Stimulated activated effector memory CD8-positive, alpha-beta T cell treated with anti-CD3 and anti-CD28 coated beads, Interleukin-12 subunit alpha, Interleukin-12 subunit beta, amount 100 ng/mL, for 72 hours (primary cell): ENCODE measurements at regions not wholly inside any gene's neighbourhood (a gene's known extent, or its start where the extent isn't known, plus 50 kb on each side); places are given as distances from the start of the nearest gene placed in this dataset.

Experiments
- ATAC-seq: fragments of 150-1000 bp; cut with Tn5 transposase; 2 replicates; pipeline ENCODE4 v1.10.0; 2021
- DNase-seq, 2 donors: peaks; one replicate each; pipeline ENCODE4 v3.0.0; 2021 to 2022; ENCODE audit warnings: low spot score in 2 of 2
- H3K27ac Mint-ChIP-seq: one replicate; pipeline ENCODE4 v1.8.0; 2022; ENCODE audit warnings: mild to moderate bottlenecking, mixed read lengths
- H3K36me3 Mint-ChIP-seq: one replicate; pipeline ENCODE4 v1.8.0; 2022; ENCODE audit warnings: mild to moderate bottlenecking, mixed read lengths
- H3K4me1 Mint-ChIP-seq: one replicate; pipeline ENCODE4 v1.8.0; 2022; ENCODE audit warnings: mixed read lengths
- H3K4me3 Mint-ChIP-seq: one replicate; pipeline ENCODE4 v1.8.0; 2022; ENCODE audit warnings: mild to moderate bottlenecking, mixed read lengths
- H3K9me3 Mint-ChIP-seq: one replicate; pipeline ENCODE4 v1.8.0; 2022; ENCODE audit warnings: mixed read lengths

DNA sequence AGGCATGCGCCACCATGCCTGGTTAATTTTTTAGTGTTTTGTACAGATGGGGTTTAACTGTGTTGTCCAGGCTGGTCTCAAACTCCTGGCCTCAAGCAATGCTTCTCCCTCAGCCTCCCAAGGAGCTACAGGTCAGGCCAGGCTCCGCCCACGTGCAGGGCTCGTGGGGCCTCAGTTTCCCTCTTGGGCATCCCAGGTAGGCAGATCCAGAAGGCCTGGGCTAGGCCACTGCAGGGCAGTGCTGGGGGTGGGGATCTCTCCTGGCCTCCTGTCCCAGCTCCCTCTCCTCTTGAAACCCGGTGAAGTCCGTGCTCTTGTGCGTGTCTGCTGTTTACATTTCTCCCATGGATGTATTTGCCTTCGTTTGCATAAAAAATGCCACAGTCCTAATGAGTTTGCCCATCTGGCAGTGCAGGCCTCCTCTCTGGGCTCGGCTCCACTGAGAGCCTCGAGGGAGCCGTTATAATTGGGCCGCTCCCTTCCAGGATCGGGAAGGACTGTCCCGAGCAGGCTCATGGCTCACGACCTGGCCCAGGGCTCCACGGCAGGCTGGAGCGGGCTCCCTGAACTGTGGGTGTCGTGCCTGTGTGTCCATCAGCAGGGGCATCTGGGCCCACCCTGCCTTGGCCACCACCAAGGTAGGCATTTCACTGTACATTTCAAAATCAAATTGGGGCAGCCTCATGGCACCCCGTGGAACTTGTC, 52.6 kb upstream of the RUFY1 start:
- Mint-ChIP-seq H3K36me3 (no peaks in the 10 kb centered on the region), H3K9me3 (no peaks in the 10 kb centered on the region), H3K27ac (no peak overlapping the region), H3K4me3 (no peak overlapping the region), H3K4me1 (no peaks in the 10 kb centered on the region)
- ATAC-seq (no peak), DNase-seq (no peak)

DNA sequence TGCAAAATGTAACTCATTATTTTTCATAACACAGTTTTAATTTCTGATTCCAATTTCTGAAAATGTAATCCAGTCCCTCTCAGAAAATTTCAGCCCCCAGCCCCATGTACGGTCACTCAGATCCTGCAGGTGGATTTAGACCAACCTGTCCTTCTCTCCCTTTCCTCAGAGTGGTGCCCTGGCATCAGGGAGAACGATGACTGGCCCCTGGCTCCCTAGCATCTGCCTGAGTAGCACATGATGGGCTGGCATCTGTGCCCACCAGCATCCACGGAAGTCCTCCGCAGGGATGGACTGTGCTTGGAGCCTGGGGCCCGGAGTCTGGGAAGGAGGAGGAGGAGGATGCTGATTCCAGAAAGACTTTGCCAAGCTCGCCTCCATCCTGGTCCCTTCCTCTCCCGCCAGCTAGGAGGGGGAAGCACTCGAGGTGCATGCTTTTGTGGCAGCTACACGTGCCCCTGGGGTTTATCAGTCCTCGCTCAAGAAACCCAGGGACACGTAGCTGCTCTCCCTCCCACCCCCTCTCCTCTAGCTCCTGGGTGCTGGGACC, 54.4 kb upstream of the RUFY1 start:
- H3K4me1 Mint-ChIP-seq, result no peaks in the 10 kb centered on the region
- H3K9me3 Mint-ChIP-seq, result no peaks in the 10 kb centered on the region
- ATAC-seq (no peak), DNase-seq (no peak)
- no peaks in the 10 kb centered on the region for H3K36me3 Mint-ChIP-seq
- H3K4me3 Mint-ChIP-seq, result no peak overlapping the region
- no peak overlapping the region for H3K27ac Mint-ChIP-seq

DNA sequence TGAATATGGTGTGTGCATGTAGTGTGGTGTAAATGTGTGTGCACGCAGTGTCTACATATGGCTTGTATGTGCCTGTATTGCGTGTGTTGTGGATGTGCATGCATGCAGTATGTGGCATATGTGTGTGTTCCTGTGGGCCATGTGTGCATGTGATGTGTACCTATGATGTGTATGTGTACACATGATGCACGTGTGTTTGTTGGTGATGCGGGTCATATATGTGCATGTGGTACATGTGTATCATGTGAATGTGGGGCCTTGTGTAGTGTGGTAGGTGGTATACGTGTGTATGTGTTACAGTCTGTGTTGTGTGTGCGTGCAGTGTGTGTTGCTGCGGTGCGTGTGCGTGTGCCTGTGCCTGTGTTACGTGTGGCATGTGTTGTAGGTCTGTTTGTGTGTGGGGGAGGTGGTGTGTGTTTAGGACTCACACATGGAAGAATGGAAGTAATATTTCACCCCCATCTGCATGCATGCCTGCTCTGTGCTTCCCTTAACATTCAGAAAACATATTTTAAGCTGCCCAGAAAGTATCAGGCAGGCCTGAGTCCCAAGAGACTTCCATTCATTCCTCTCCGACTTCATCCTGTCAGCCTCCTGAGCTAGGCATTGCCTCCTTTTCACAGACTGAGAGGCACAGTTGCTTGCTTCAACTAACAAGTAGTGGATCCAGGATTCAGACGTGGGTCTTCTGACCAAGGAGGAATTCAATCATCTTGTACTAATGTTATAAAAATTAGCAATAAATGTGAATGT, 55.4 kb upstream of the RUFY1 start:
- Mint-ChIP-seq H3K36me3 (no peaks in the 10 kb centered on the region), H3K27ac (no peak overlapping the region), H3K4me1 (no peaks in the 10 kb centered on the region), H3K4me3 (no peak overlapping the region), H3K9me3 (no peaks in the 10 kb centered on the region)
- ATAC-seq (no peak), DNase-seq (no peak)

DNA sequence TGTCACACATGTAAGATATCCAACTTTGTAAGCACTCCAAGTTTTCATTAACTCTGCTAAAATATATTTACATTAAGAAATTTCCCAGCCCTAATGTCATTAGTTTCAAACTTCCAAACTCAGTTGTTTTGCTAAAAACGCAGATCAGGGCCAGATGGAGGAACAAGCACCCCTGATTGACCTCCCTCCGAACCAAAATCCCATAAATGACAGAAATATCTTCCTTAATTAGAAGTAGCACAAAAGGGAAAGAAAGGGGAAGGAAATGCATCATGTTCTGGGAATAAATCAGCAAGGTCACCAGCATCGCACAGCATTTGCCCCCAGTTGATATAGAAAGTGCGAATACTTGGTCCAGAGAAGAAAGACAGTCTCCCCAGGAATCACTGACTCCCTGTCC, 61.4 kb upstream of the RUFY1 start:
- H3K9me3 Mint-ChIP-seq, result no peaks in the 10 kb centered on the region
- no peaks in the 10 kb centered on the region for H3K36me3 Mint-ChIP-seq
- DNase-seq (no peak), ATAC-seq (no peak)
- H3K4me3 Mint-ChIP-seq, result no peak overlapping the region
- no peak overlapping the region for H3K27ac Mint-ChIP-seq
- H3K4me1 Mint-ChIP-seq, result no peaks in the 10 kb centered on the region

DNA sequence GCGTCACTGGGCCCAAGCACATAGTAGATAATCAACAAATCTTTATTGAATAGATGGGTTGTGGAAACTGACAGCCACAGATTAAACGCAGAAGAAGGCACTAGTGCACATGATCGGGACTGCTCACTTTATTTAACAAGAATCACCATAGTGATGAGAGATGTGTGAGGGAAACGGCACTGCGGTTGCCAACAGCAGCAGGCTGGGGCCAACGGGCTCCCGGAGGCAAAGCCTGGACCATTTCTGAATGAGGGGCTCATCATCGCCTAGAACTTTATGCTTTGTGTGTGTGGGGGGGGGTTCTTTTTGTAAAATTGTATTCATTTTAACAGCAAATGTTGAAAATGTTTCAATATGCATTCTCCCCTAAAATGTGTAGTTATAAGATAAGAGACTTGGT, 61.9 kb upstream of the RUFY1 start:
- DNase-seq, result no peak
- Mint-ChIP-seq H3K4me1 (no peaks in the 10 kb centered on the region), H3K4me3 (no peak overlapping the region), H3K9me3 (no peaks in the 10 kb centered on the region), H3K36me3 (no peaks in the 10 kb centered on the region), H3K27ac (no peak overlapping the region)
- no peak for ATAC-seq

DNA sequence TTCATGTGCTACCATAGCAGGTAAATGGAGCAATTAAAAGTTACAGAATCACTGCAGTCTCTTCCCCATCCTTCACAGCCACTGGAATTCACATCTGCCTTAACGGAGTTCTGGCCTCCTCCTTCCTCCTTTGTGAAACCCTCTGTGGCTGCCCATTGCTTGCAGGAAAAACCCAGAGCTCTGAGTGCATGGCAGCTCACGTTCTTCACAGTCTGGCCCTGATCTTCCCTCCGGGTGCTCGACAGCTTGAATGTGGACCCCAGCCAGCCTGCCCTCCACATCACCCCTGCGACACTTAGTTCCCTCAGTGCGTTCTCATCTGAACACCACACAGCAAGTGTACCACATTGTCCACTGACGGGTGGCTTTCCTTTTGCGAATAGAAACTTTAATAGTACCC, 63.2 kb upstream of the RUFY1 start:
- ATAC-seq, result no peak
- no peak overlapping the region for H3K27ac Mint-ChIP-seq
- no peak overlapping the region for H3K4me3 Mint-ChIP-seq
- H3K4me1 Mint-ChIP-seq, result no peaks in the 10 kb centered on the region
- H3K36me3 Mint-ChIP-seq, result no peaks in the 10 kb centered on the region
- no peaks in the 10 kb centered on the region for H3K9me3 Mint-ChIP-seq
- no peak for DNase-seq

DNA sequence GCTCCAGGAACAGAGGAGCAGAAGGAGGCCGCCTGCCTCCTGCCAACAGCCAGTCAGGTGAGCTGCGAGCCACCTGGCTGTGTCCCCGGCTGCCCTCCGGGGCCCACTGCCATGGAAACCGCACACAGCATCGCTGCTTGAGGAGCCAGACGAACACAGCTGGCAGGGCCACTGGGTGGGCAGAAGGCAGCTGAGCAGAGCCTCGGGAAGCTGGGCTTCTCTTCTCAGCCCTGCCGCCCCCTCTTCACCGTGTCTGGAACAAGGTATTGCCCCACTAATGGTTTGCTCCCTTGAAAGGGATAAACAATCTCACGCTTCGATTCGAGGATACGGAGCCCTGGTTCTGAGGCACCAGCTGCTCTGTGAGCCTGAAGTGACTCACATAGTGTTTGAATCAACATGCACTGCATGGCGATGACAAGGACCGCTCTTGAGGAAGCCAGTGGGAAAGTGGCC, 63.7 kb upstream of the RUFY1 start:
- no peaks in the 10 kb centered on the region for H3K4me1 Mint-ChIP-seq
- no peak for DNase-seq

DNA sequence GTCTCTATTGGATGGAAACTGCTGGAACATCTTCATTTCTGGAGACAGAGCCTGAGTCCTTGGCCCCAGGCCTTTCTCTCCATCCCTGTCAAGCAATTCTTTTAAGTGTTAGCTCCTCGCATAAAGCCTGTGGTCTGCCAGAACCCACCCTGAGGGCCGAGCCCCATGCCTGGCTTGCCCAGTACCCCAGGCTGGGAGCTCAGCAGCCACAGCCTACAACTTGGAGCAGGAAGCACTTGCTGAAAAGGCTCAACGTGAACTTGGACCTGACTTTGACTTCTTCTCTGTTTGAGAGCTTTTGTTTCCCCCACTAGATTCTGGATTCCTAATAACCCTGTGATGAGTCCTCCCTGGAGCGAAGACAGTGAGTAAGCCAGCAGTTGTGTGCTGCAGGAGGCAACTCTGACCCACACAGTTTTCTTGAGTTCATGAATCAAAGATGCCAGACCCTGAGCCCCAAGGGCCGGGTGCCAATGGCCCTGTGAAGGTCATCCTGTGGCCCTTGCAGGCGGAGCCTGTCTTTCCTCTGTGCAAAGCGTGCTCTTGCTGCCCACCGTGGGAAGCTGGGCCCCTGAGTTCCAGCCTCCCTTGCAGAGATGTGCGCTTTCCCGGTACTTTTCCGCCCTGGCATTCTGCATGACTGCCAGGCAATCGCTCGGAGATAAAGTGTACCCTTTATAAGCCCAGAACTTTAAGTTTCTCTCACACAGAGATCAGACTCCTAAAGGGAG, 64.3 kb upstream of the RUFY1 start:
- DNase-seq (no peak), ATAC-seq (no peak)
- Mint-ChIP-seq H3K36me3 (no peaks in the 10 kb centered on the region), H3K4me1 (no peaks in the 10 kb centered on the region), H3K9me3 (no peaks in the 10 kb centered on the region), H3K4me3 (no peak overlapping the region), H3K27ac (no peak overlapping the region)

More for the DNA sequence above, 63.7 kb upstream of the RUFY1 start:
- no peak overlapping the region for H3K4me3 Mint-ChIP-seq
- H3K9me3 Mint-ChIP-seq, result no peaks in the 10 kb centered on the region
- no peak for ATAC-seq
- H3K36me3 Mint-ChIP-seq, result no peaks in the 10 kb centered on the region
- H3K27ac Mint-ChIP-seq, result no peak overlapping the region

DNA sequence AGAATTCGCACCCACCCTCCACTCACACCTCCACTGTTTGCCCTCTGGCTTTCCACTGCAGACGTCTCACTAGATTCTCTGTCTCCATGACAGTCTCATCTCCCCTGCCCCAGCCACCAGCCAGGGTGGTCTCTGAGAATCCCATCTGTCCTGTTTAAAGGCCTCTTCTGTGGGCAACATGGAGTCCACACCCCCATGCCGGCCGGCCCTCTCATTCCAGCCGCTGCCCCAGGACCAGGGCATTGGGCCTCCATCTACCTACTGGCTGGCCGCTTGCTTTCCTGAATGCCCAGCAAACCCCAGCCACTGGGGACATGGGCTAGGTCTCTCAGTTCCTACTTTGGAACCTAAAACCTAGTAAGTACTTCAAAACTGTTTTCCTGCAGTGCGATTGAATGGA, 65.6 kb upstream of the RUFY1 start:
- DNase-seq (no peak), ATAC-seq (no peak)
- Mint-ChIP-seq H3K27ac (no peak overlapping the region), H3K4me1 (no peaks in the 10 kb centered on the region), H3K4me3 (no peak overlapping the region), H3K36me3 (no peaks in the 10 kb centered on the region), H3K9me3 (no peaks in the 10 kb centered on the region)

DNA sequence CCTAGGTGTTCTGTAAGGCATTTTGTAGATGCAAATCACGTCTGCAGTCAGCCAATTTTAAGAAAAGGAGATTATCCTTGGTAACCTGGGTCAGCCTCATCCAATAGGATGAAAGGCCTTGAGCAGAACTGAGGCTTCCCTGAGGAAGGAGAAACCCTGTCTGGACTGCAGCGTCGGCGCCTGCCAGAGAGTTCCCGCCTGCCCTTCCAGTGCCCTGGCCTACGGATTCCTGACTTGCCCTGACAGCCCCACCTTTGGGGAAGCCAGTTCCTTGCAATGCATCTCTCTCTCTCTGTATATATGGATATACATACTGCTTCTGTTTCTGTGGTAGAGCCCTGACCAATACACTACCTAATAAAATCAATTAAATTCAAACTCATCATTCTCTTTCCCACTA, 66.2 kb upstream of the RUFY1 start:
- no peaks in the 10 kb centered on the region for H3K9me3 Mint-ChIP-seq

DNA sequence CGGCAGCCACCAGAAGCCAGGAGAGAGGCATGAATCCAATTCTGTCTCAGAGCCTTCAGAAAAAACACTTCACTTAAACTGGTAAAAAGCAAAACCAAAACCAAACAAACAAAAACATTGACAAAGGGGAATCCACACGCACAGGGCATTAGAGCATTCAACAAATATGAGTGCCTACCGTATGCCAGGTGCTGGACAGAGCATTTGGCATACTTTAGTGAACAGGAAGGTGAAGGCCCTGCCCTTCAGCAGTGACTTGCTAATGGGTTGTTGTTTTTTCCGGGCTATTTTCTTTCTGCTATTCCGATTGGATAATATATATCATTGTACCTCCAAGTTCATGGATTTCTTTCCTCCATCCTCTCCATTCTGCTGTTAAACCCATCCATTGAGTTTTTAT, 71.7 kb upstream of the RUFY1 start:
- H3K4me1 Mint-ChIP-seq, result no peaks in the 10 kb centered on the region
- no peaks in the 10 kb centered on the region for H3K9me3 Mint-ChIP-seq
- no peak overlapping the region for H3K27ac Mint-ChIP-seq

More for the DNA sequence above, 66.2 kb upstream of the RUFY1 start:
- Mint-ChIP-seq H3K36me3 (no peaks in the 10 kb centered on the region), H3K27ac (no peak overlapping the region), H3K4me1 (no peaks in the 10 kb centered on the region), H3K4me3 (no peak overlapping the region)
- ATAC-seq (no peak), DNase-seq (no peak)

DNA sequence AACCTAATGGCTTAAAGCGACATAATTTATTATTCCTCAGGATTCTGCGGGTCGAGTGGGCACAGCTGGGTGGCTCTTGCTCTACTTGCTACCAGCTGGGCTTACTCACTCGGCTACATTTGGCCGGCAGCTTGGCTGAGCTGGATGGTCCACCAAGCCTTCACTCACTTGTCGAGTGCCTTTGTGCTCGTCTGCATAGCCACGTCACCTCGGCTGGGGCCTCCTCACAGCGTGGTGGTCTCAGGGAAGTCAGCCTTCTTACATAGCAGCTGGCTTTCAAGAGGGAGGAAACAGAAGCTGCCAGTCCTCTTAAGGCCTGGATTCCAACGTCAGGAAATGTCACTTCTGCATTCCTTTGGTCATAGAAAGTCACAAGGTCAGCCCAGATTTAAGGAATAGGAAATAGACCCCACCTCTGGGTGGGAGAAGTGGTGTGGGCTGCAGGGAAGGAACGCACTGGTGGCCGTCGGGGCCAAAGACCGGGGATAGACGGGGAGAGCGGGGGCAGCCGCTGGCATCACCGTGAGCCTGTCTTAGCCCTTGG, 75.1 kb upstream of the RUFY1 start:
- no peaks in the 10 kb centered on the region for H3K4me1 Mint-ChIP-seq
- H3K4me3 Mint-ChIP-seq, result no peak overlapping the region
- no peaks in the 10 kb centered on the region for H3K36me3 Mint-ChIP-seq
- DNase-seq (no peak), ATAC-seq (no peak)
- no peak overlapping the region for H3K27ac Mint-ChIP-seq
- H3K9me3 Mint-ChIP-seq, result no peaks in the 10 kb centered on the region

More for the DNA sequence above, 71.7 kb upstream of the RUFY1 start:
- no peak overlapping the region for H3K4me3 Mint-ChIP-seq
- ATAC-seq (no peak), DNase-seq (no peak)
- no peaks in the 10 kb centered on the region for H3K36me3 Mint-ChIP-seq

DNA sequence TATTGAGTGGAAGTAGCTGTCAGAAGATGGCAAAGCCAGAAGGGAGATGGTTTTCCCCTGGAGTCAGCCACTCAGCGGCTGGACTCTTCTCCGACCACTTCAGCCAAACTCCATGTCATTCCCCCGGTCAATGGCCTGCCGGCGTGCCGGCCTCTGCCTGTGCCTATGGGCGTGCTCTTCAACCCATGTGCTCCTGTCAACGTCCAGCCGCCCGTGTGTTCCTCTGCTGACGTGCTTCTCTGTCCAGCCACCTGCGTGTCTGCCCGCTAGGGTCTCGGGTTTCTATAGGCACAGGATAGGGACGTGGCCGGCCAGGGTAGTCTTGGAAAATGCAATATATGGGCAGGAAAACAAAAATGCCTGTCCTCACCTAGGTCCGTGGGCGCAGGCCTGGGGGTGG, 77.7 kb upstream of the RUFY1 start:
- ATAC-seq (no peak), DNase-seq (no peak)
- H3K4me3 Mint-ChIP-seq, result no peak overlapping the region
- H3K9me3 Mint-ChIP-seq, result no peaks in the 10 kb centered on the region
- no peaks in the 10 kb centered on the region for H3K4me1 Mint-ChIP-seq
- H3K27ac Mint-ChIP-seq, result no peak overlapping the region
- H3K36me3 Mint-ChIP-seq, result no peaks in the 10 kb centered on the region

DNA sequence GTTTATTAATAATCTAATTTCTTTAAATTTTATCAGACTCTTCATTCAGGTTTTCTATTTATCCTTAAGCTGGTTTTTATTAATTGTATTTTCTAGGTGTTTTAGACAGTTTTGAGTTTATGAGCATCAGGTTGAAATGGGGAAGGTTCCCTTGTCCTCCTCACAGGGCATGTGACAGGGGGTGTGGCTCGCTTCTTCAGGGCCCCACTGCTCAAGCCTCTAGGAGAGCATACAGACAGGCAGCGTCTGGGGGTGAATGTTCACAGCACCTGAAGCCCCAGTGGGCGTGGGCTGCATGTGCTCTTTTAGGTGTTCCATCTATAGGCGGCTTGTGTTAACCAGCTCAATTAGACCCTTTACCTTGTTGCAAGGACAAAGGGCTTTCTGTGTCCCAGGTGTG, 78.2 kb upstream of the RUFY1 start:
- no peak for DNase-seq
- Mint-ChIP-seq H3K4me1 (no peaks in the 10 kb centered on the region), H3K27ac (no peak overlapping the region), H3K9me3 (no peaks in the 10 kb centered on the region), H3K4me3 (no peak overlapping the region), H3K36me3 (no peaks in the 10 kb centered on the region)
- ATAC-seq, result no peak

DNA sequence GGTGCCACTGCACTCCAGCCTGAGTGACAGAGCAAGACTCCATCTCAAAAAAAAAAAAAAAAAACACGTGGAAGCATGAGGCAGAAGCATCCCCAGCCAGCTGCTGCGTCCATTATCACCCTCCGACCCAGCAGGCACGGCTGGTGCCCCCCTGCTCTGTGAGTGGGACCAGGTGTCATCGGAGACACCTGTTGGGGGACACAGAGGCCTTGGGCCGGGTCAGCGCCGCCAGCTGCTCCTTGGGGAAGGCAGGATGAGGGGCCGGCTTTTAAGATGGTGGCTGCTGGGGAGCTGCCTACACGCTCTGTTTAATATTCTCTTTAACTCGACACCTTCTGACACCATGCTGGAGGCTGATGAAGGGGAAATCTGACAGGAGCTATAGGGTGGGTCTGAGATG, 80.2 kb upstream of the RUFY1 start:
- ATAC-seq (no peak), DNase-seq (no peak)
- no peak overlapping the region for H3K4me3 Mint-ChIP-seq
- H3K4me1 Mint-ChIP-seq, result no peaks in the 10 kb centered on the region
- no peaks in the 10 kb centered on the region for H3K36me3 Mint-ChIP-seq
- H3K9me3 Mint-ChIP-seq, result no peaks in the 10 kb centered on the region
- no peak overlapping the region for H3K27ac Mint-ChIP-seq
